Motor neuron (in vitro differentiated cells): ENCODE measurements at regions not wholly inside any gene's neighbourhood (a gene's known extent, or its start where the extent isn't known, plus 50 kb on each side); places are given as distances from the start of the nearest gene placed in this dataset.

Source experiments
- ATAC-seq, 8 experiments: fragments of 200-7000 bp; cut with Tn5 transposase; replicated peaks in 6 of 8; 2 replicates each; pipeline ENCODE4 v1.8.0; 2021; ENCODE audit warnings: mild to moderate bottlenecking in 8 of 8, moderate library complexity in 8 of 8
- H3K27ac ChIP-seq, 2 donors: fragments of 250-450 bp; sonication (Bioruptor Pico); 2 replicates each; pipeline ENCODE4 v1.9.0; 2021; ENCODE audit warnings: antibody characterized with exemption in 2 of 2, mild to moderate bottlenecking in 2 of 2, moderate library complexity in 1 of 2
- H3K4me1 ChIP-seq, 2 donors: fragments of 250-450 bp; sonication (Bioruptor Pico); replicated peaks in 1 of 2; 2 replicates each; pipeline ENCODE4 v1.6.1; 2021; ENCODE audit warnings: antibody characterized with exemption in 2 of 2, mild to moderate bottlenecking in 2 of 2, moderate library complexity in 1 of 2
- H3K4me3 ChIP-seq, 5 donors: fragments of 250-450 bp; sonication (Bioruptor Pico); 2 replicates each; pipeline ENCODE4 v1.9.0; 2021; ENCODE audit warnings: antibody characterized with exemption in 5 of 5, mild to moderate bottlenecking in 5 of 5, moderate library complexity in 4 of 5
- whole genome bisulfite sequencing, 10 experiments: fragments of 450-650 bp; shearing (Covaris generic); methylation state at CpG; one replicate each; pipeline ENCODE4 v1.0.0; 2022; 5-methylcytosine and 5-hydroxymethylcytosine counted together
- in situ Hi-C, 9 experiments: fragments of 400-800 bp; cut with MboI; loops; one replicate each; pipeline ENCODE4 v1.15.0; 2021; ENCODE audit warnings: low sequenced_read_pairs in 9 of 9, low pct_unique_long_range_greater_than_20kb in 2 of 9; ENCODE audit not compliant: unreplicated experiment in 9 of 9

DNA sequence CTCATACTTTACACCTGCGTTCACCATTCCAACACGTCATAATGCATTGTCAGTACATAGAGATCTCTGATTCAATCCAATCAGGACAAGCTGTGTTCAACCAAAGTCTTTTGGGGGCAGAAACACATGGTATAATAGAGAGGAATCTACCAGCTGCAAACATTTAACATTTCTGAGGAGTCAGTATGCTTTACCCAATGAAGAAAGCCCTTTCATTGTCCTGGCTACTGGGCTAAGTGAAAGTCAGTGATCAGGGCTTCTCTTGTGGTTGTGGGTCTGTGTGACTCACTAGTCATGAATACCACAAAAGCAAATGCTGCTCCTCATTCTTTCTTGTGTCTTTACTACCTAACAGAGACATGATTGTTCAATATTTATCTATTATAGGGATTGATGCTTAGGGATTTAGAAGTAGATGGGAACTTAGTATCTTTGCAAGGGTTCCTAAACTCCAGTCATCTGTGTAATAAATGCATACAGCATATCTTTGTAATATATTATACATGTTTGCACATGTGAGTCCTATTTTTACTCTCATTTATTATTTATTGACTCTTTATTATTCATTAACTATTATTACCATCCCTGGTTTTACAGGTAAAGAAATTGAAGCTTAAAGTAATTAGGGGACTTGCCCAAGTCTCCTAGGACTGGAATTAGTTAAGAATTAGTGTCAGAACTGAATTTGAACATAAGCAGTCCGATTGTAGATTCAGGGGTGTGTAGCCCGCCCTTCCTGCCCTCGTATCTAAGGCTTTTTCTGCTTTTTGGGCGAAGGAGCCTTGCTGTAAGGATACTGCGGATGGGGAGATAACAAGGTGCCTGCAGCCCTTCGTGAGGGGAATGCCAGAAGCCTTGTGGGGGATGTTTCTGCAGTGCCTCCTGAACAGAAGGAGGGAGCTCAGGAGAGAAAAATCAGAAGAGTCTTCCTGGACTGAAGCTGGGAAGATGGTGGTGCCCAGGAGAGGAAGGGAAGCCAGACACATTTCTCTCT, 353.1 kb upstream of the BOD1L1 start:
- ATAC-seq, result peak in 3 of 8 experiments; percentile 31 to 93 (median 77)

GRCh38 chr4:13981499-13981898, 354.0 kb upstream of the BOD1L1 start:
- 40 to 100% (median 85%) methylated on average over 1 to 8 of the region's 8 CpGs; no CpG with 5 or more reads in 1 of the 10 experiments for WGBS, 10 experiments

More for the DNA sequence above, 353.1 kb upstream of the BOD1L1 start:
- Histone ChIP-seq H3K27ac (no peak overlapping the region), H3K4me3 (no peak overlapping the region), H3K4me1 (peaks cover 0 to 5% of the 10 kb centered on the region in 2 donors)
- in situ Hi-C loops, result no loop called here
- 21 to 100% (median 77%) methylated on average over 1 to 8 of the region's 8 CpGs; no CpG with 5 or more reads in 2 of the 10 experiments for WGBS, 10 experiments

DNA sequence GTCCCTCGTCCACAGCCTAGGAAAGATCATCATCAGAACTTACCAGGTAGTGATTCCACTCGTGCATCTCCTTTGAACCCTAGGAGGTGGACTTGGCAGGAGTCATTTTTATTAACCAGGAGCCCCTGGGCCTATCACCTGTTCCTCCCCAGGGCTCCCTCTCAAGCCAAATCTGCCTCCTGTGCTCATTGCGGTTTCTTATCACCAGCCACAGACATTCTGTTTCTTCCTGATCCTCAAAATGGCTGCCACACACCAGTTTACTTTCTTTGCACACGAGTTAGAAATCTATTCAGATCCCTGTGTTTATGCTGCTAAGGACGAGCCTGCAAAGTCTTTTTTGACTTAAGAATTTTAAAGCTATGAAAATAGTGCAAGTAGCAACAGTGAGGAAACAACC, 354.5 kb upstream of the BOD1L1 start:
- Histone ChIP-seq H3K4me3 (no peak overlapping the region), H3K27ac (no peak overlapping the region), H3K4me1 (peaks cover 0 to 8% of the 10 kb centered on the region in 2 donors)
- 17 to 86% (median 48%) methylated on average over 1 to 5 of the region's 5 CpGs; no CpG with 5 or more reads in 1 of the 10 experiments for WGBS, 10 experiments
- in situ Hi-C loops, result no loop called here
- no peak for ATAC-seq

More at GRCh38 chr4:13981499-13981898, 354.0 kb upstream of the BOD1L1 start:
- in situ Hi-C loops, result no loop called here
- no peak for ATAC-seq
- Histone ChIP-seq H3K4me3 (no peak overlapping the region), H3K4me1 (peaks cover 0 to 8% of the 10 kb centered on the region in 2 donors), H3K27ac (no peak overlapping the region)

DNA sequence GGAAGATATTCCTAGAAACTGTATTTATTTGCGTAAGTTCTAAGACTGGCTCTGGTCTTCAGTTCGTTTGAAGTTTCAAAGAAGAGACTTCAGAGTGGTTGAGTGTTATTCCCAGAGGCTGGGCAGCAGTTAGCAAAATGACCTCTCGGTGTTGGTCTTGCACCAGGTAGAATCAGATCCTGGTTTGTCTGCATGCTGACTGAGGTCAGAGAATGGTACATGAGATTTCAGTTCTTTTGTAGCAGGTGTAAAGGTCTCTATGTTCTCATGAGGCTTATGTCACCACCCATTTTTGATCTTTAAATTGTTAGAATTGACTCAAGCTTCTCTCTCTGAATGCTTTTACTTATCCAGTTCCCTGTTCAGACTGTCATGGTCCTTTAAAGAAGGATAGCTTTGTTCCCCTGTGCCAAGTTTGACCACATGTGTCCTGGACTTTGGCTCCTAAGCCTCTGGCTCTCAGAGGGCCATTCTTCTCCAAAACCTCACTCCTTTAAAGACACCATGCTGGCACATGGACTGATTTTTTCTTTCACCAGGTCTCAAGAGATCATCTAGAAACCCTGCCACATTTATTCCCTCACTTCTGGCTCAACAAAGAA, 355.8 kb upstream of the BOD1L1 start:
- in situ Hi-C loops, result no loop called here
- H3K27ac ChIP-seq, result no peak overlapping the region
- H3K4me3 ChIP-seq, result no peak overlapping the region
- no peak for ATAC-seq
- H3K4me1 ChIP-seq, result peaks cover 0 to 8% of the 10 kb centered on the region in 2 donors
- 53 to 100% (median 85%) methylated on average over 1 to 3 of the region's 3 CpGs; no CpG with 5 or more reads in 2 of the 10 experiments for WGBS, 10 experiments

DNA sequence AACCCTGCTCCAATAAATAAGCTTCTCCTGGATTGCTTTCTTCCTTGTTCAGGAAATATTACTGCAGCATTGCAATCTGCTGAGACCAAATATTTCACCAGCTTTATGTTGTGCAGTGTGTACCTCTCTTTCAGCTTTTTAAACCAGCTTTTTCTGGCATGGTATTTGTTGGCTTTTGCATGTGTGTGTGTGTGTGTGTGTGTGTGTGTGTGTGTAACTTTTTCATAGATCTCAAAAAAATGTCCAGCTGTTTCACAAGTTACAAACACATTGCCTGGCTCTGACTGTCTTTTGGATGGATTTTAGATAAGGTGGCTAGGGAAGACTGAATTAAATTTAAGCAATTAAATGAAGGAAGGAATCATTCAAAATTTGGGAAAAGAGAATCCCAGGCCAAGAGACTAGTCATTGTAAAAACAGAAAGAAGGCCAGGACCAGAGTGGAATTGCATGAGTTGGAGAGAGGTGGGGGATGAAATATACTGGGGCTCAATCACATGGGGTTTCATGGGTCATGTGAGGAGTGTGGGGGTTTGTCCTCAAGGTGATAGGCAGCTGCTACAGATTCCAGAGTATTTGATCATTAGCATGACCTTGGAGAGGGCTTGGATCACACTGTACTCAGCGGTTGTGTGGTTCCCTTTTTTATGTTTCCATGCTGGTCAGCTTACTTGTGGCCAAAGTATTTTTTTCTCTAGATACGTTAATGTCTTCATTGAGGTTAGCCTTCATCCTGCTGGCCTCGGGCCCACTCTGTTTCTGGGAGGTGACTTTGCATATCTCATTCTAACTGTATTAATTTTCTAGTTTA, 357.7 kb upstream of the BOD1L1 start:
- no peak overlapping the region for H3K4me3 ChIP-seq
- peak in 2 of 8 experiments; percentile 12 to 46 for ATAC-seq
- in situ Hi-C loops, result no loop called here
- whole genome bisulfite sequencing, 10 experiments, result 0 to 86% (median 52%) methylated on average over 1 to 3 of the region's 3 CpGs; no CpG with 5 or more reads in 3 of the 10 experiments
- H3K27ac ChIP-seq, result no peak overlapping the region
- peaks cover 0 to 8% of the 10 kb centered on the region in 2 donors for H3K4me1 ChIP-seq

GRCh38 chr4:13985837-13986236, 358.3 kb upstream of the BOD1L1 start:
- Histone ChIP-seq H3K27ac (no peak overlapping the region), H3K4me1 (peaks cover 0 to 10% of the 10 kb centered on the region in 2 donors), H3K4me3 (no peak overlapping the region)
- in situ Hi-C loops, result no loop called here
- peak in 5 of 8 experiments; percentile 25 to 77 (median 33) for ATAC-seq
- 33 to 100% (median 80%) methylated on average over 1 to 3 of the region's 3 CpGs; no CpG with 5 or more reads in 3 of the 10 experiments for WGBS, 10 experiments

GRCh38 chr4:13986548-13986947, 359.0 kb upstream of the BOD1L1 start:
- Histone ChIP-seq H3K4me1 (peaks cover 7 to 16% of the 10 kb centered on the region in 2 donors), H3K4me3 (no peak overlapping the region), H3K27ac (no peak overlapping the region)
- ATAC-seq, result no peak
- in situ Hi-C loops, result no loop called here
- WGBS, 10 experiments, result 25 to 90% (median 59%) methylated on average over 1 to 4 of the region's 4 CpGs

GRCh38 chr4:13988353-13989305, 361.1 kb upstream of the BOD1L1 start:
- Histone ChIP-seq H3K27ac (no peak overlapping the region), H3K4me3 (no peak overlapping the region), H3K4me1 (peaks cover 7 to 16% of the 10 kb centered on the region in 2 donors)
- 13 to 96% (median 89%) methylated on average over 2 to 10 of the region's 11 CpGs for WGBS, 10 experiments
- in situ Hi-C loops, result no loop called here
- peak in 2 of 8 experiments; percentile 88 to 93 for ATAC-seq

- H3K4me1 ChIP-seq, result peaks cover 7 to 16% of the 10 kb centered on the region in 2 donors
- no peak overlapping the region for H3K4me3 ChIP-seq
- ATAC-seq, result no peak
- no peak overlapping the region for H3K27ac ChIP-seq
- WGBS, 10 experiments, result 35 to 95% (median 90%) methylated on average over 1 to 6 of the region's 6 CpGs; no CpG with 5 or more reads in 3 of the 10 experiments
- in situ Hi-C loops, result no loop called here
Measured at GRCh38 chr4:13989501-13989900, 362.0 kb upstream of the BOD1L1 start.

DNA sequence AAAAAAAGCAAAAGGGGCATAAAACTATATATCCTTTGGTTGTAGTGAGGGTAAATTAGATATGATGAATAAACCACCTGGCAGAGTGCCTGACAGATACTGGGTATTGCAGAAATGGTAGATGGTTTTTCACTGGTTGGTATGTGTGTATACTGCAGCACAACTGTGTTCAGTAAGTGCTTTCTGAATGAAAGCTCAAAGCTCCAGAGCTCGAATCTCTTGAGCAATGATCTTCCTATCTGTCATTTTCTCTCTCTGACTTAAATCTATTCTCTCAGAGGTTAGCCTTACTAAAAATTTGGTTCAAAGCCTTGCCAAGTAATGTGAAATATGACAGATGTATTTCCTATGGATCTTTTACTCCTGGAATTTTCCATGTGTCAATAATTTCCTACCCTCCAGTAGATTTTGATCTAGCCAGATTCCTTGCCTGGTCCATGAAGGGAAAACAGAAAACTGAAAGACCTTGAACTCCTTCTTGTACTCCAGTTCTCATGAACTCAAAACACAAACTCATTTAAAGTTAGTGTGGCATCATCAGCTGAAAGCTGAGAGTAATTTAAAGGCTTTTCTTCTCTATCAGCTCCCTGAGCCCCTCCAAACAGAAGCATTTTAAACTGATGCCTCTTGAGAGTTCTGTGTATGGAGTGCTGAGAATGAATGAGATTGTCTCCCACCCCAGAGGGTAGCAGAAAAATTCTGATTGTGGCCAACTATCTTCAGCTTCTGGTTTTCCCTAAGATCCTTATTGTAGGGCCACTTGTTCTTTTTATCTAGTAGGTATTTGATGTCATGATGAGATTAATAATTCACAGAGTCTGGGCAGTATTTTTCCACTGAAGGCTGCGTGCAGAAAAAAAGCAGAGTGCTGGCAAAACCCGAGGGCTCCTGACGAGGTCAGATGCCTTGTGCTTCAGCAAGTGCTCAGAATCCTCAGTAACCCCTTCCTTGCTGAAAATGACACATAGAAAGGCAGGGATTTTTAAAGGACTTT, 363.4 kb upstream of the BOD1L1 start:
- peaks cover 7 to 9% of the 10 kb centered on the region in 2 donors for H3K4me1 ChIP-seq
- 0 to 88% (median 23%) methylated on average over 1 to 4 of the region's 4 CpGs for WGBS, 10 experiments
- H3K27ac ChIP-seq, result no peak overlapping the region
- peak in 5 of 8 experiments; percentile 57 to 84 (median 78) for ATAC-seq
- no peak overlapping the region for H3K4me3 ChIP-seq
- in situ Hi-C loops, result no loop called here

- 67 to 100% (median 84%) methylated on average over 1 to 2 of the region's 2 CpGs; no CpG with 5 or more reads in 4 of the 10 experiments for WGBS, 10 experiments
- no peak overlapping the region for H3K27ac ChIP-seq
- ATAC-seq, result no peak
- no peak overlapping the region for H3K4me3 ChIP-seq
- in situ Hi-C loops, result no loop called here
- peaks cover 7 to 8% of the 10 kb centered on the region in 2 donors for H3K4me1 ChIP-seq
Measured at GRCh38 chr4:13992041-13992440, 364.5 kb upstream of the BOD1L1 start.
